Mucosa of descending colon (tissue), 3 donors: ENCODE measurements at regions not wholly inside any gene's neighbourhood (a gene's known extent, or its start where the extent isn't known, plus 50 kb on each side); places are given as distances from the start of the nearest gene placed in this dataset.

Experiments
- ATAC-seq: fragments of 200-7000 bp; cut with Tn5 transposase; one replicate; pipeline ENCODE4 v1.9.1; 2020; ENCODE audit warnings: mild to moderate bottlenecking, moderate library complexity
- DNase-seq, 3 donors: peaks; one replicate each; pipeline ENCODE4 v3.0.0-alpha.2; 2020
- H3K36me3 ChIP-seq: fragments of 200-600 bp; one replicate; pipeline ENCODE4 v1.8.0; 2021; ENCODE audit warnings: low read depth, mild to moderate bottlenecking
- H3K4me1 ChIP-seq: fragments of 200-600 bp; one replicate; pipeline ENCODE4 v1.8.0; 2021; ENCODE audit warnings: low read depth, mild to moderate bottlenecking
- H3K4me3 ChIP-seq: fragments of 200-600 bp; one replicate; pipeline ENCODE4 v1.8.0; 2021; ENCODE audit warnings: mild to moderate bottlenecking
- H3K9me3 ChIP-seq: fragments of 200-600 bp; one replicate; pipeline ENCODE4 v1.8.0; 2021; ENCODE audit warnings: mild to moderate bottlenecking
- intact Hi-C, 2 donors: fragments of 100-400 bp; cut with DNase I in 1 of 2; cut with micrococcal nuclease in 1 of 2; formaldehyde crosslinking; loops; one replicate each; pipeline versions ENCODE4 v1.11.0 to v1.11.1; 2022; cut with DNase I, micrococcal nuclease
- TF ChIP-seq, protein P1 (sequence below): fragments of 200-600 bp; IDR thresholded peaks from one replicate; pipeline ENCODE4 v1.8.0; 2022; ENCODE audit warnings: antibody characterized with exemption, mild to moderate bottlenecking
- donor health status: DM: no; HTN: no; CAD: no; lungs with moderate emphysema.
- donor health status: DM: no; HTN: no; CAD: no.
- donor health status: DM: no; HTN: yes; CAD: no.

DNA sequence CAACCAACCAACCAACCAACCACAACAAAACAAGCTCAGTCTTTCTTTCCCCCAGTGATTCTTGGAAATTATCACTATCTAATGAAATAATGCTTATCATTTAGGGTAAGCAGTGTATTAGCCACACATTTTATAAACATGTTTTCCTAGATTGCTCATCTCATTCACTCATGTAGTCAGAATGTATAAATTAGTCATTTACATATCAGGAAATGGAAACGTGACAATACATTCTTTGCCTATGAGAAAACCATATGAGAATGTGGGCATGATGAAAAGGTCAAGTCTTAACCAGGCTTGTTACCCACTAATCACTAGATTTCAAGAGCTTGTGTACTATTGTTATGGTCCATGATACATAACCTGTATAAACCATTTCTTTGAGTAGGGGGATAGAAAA is 1583.4 kb upstream of the PIK3C3 start:
- no peak for DNase-seq

DNA sequence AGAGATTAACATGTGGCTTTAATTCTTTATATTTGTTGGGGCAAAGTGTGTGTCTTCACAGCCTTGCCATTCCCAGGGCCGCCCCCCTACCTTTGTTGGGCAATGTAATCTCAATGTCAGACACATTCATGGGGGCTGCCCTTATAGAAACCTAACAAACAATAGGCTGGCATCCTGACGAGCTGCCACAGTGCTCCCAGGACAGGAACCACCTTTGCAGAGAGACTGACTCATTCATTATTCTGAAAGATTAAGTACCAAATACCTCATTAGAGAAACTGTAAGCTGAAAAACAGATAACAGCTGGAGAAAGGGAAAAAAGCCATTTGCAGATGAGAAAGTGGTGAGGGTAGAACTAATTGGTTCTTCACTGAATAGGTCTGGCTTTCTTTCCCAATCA is 1587.5 kb upstream of the PIK3C3 start:
- DNase-seq (no peak), ATAC-seq (no peak)
- Histone ChIP-seq H3K4me1 (no peaks in the 10 kb centered on the region), H3K9me3 (no peaks in the 10 kb centered on the region), H3K4me3 (no peak overlapping the region), H3K36me3 (no peaks in the 10 kb centered on the region)
- TF ChIP-seq, protein P1, sequence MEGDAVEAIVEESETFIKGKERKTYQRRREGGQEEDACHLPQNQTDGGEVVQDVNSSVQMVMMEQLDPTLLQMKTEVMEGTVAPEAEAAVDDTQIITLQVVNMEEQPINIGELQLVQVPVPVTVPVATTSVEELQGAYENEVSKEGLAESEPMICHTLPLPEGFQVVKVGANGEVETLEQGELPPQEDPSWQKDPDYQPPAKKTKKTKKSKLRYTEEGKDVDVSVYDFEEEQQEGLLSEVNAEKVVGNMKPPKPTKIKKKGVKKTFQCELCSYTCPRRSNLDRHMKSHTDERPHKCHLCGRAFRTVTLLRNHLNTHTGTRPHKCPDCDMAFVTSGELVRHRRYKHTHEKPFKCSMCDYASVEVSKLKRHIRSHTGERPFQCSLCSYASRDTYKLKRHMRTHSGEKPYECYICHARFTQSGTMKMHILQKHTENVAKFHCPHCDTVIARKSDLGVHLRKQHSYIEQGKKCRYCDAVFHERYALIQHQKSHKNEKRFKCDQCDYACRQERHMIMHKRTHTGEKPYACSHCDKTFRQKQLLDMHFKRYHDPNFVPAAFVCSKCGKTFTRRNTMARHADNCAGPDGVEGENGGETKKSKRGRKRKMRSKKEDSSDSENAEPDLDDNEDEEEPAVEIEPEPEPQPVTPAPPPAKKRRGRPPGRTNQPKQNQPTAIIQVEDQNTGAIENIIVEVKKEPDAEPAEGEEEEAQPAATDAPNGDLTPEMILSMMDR = no peak
- intact Hi-C loops = no loop called here

More for the DNA sequence above, 1583.4 kb upstream of the PIK3C3 start:
- TF ChIP-seq, protein P1 = no peak
- intact Hi-C loops = no loop called here
- ATAC-seq = no peak
- Histone ChIP-seq H3K36me3 (no peaks in the 10 kb centered on the region), H3K4me1 (no peaks in the 10 kb centered on the region), H3K9me3 (no peaks in the 10 kb centered on the region), H3K4me3 (no peak overlapping the region)

DNA sequence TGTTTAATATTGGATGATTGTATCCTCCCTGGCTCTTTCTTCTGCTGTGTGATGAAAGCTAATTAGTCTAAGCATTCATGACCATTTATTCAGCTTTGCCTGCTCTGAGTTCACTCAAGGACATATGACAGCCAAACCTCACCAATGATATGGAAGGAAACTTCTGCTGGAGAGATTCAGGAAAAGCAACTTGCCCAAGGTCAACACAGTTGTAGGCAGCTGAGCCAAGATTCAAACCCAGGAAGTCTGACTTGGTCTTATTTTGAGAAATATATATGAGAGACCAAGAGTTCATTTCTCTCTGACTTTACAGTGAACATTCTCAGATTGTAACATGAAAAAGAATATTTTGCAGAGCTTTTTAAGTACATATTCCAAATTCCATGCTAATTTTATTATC is 1588.5 kb upstream of the PIK3C3 start:
- TF ChIP-seq, protein P1 = no peak
- DNase-seq (no peak), ATAC-seq (no peak)
- H3K4me1 ChIP-seq = no peaks in the 10 kb centered on the region
- no peaks in the 10 kb centered on the region for H3K36me3 ChIP-seq
- H3K9me3 ChIP-seq = no peaks in the 10 kb centered on the region
- intact Hi-C loops = no loop called here
- no peak overlapping the region for H3K4me3 ChIP-seq

- no peaks in the 10 kb centered on the region for H3K9me3 ChIP-seq
Measured at GRCh38 chr18:40365526-40365925, 1589.5 kb upstream of the PIK3C3 start.

GRCh38 chr18:40360558-40360957 is 1594.5 kb upstream of the PIK3C3 start:
- ATAC-seq = no peak
- intact Hi-C loops = no loop called here
- H3K4me1 ChIP-seq = no peaks in the 10 kb centered on the region
- no peak for DNase-seq
- H3K9me3 ChIP-seq = no peaks in the 10 kb centered on the region
- TF ChIP-seq, protein P1 = no peak
- H3K36me3 ChIP-seq = no peaks in the 10 kb centered on the region
- H3K4me3 ChIP-seq = no peak overlapping the region

More at GRCh38 chr18:40365526-40365925, 1589.5 kb upstream of the PIK3C3 start:
- Histone ChIP-seq H3K4me3 (no peak overlapping the region), H3K36me3 (no peaks in the 10 kb centered on the region), H3K4me1 (no peaks in the 10 kb centered on the region)
- intact Hi-C loops = no loop called here
- TF ChIP-seq, protein P1 = no peak
- ATAC-seq (no peak), DNase-seq (no peak)

DNA sequence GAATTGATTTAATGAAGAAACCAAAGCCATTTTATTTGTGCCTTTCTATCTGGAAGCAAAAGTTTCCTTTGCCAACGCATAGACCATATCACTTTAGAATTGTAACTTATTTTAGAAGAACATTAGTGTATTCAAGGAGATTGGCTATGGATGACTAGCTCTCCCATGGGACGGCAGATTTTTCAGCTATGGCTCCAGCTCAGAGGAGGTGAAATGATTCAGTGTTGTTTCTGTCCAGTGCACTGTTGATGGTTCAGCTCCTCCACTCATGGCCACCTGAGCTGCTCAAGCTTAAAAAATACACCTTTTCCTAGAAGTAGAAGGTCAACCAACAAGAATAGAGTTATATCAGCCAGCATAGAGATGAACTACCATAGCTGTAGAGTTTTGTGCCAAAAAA is 1597.5 kb upstream of the PIK3C3 start:
- Histone ChIP-seq H3K36me3 (no peaks in the 10 kb centered on the region), H3K4me3 (no peak overlapping the region), H3K4me1 (no peaks in the 10 kb centered on the region), H3K9me3 (no peaks in the 10 kb centered on the region)
- DNase-seq (no peak), ATAC-seq (no peak)
- TF ChIP-seq, protein P1 = no peak
- intact Hi-C loops = no loop called here
